IPS-NIHi11 (cell line): ENCODE measurements at regions not wholly inside any gene's neighbourhood (a gene's known extent, or its start where the extent isn't known, plus 50 kb on each side); places are given as distances from the start of the nearest gene placed in this dataset.
"Not testable (repeated sequence)": the region's sequence is repeated elsewhere in the genome, so short reads cannot be mapped to it uniquely, and the experiment has no call there.

Experiments used
- DNase-seq: peaks from one replicate; pipeline ENCODE4 v3.0.0; 2012; ENCODE audit warnings: mixed read lengths, low spot score

- no peak for DNase-seq
Observed at GRCh38 chr1:203559523-203559922, 65.6 kb downstream of the OPTC start.

- DNase-seq = not testable (repeated sequence)
Observed at GRCh38 chr1:203561761-203562160, 64.9 kb upstream of the ATP2B4 start.

- no peak for DNase-seq
Observed at GRCh38 chr1:203563291-203563690, 63.3 kb upstream of the ATP2B4 start.

- DNase-seq = no peak
Observed at GRCh38 chr1:203564024-203564423, 62.6 kb upstream of the ATP2B4 start.

- DNase-seq = no peak
Observed at GRCh38 chr1:203565049-203565448, 61.6 kb upstream of the ATP2B4 start.

GRCh38 chr1:203565981-203566380, 60.7 kb upstream of the ATP2B4 start:
- DNase-seq = no peak

- not testable (repeated sequence) for DNase-seq
Observed at GRCh38 chr1:203566966-203567365, 59.7 kb upstream of the ATP2B4 start.

GRCh38 chr1:203567596-203567995, 59.0 kb upstream of the ATP2B4 start:
- DNase-seq = no peak

- DNase-seq = no peak
Observed at GRCh38 chr1:203569490-203570318, 56.9 kb upstream of the ATP2B4 start.

GRCh38 chr1:203570805-203571204, 55.8 kb upstream of the ATP2B4 start:
- no peak for DNase-seq

GRCh38 chr1:203571661-203572060, 55.0 kb upstream of the ATP2B4 start:
- no peak for DNase-seq

- peak; percentile 68 for DNase-seq
Observed at GRCh38 chr1:203572134-203572625, 54.5 kb upstream of the ATP2B4 start.

GRCh38 chr1:203573730-203574129, 52.9 kb upstream of the ATP2B4 start:
- DNase-seq = no peak
